Upper lobe of left lung (tissue), 6 donors: ENCODE measurements at regions not wholly inside any gene's neighbourhood (a gene's known extent, or its start where the extent isn't known, plus 50 kb on each side); places are given as distances from the start of the nearest gene placed in this dataset.

Experiments
- ATAC-seq, 2 donors: fragments of 200-7000 bp; cut with Tn5 transposase; one replicate each; pipeline ENCODE4 v1.9.1; 2022; ENCODE audit warnings: mild to moderate bottlenecking in 2 of 2, moderate library complexity in 2 of 2; ENCODE audit not compliant: low FRiP score in 2 of 2
- DNase-seq, 2 donors: peaks; one replicate each; pipeline ENCODE4 v3.0.0-alpha.2; 2019 to 2020
- H3K27ac ChIP-seq, 4 donors: fragments of 200-600 bp; sonication (generic); one replicate each; pipeline ENCODE4 v1.5.1; 2016 to 2019
- H3K27me3 ChIP-seq, 4 donors: fragments of 200-600 bp; sonication (generic); one replicate each; pipeline ENCODE4 v1.5.1; 2017 to 2019
- H3K36me3 ChIP-seq, 4 donors: fragments of 200-600 bp; sonication (generic); one replicate each; pipeline ENCODE4 v1.5.1; 2016 to 2019
- H3K4me1 ChIP-seq, 4 donors: fragments of 200-600 bp; sonication (generic); one replicate each; pipeline ENCODE4 v1.5.1; 2018 to 2019
- H3K4me3 ChIP-seq, 4 donors: fragments of 200-600 bp; sonication (generic); one replicate each; pipeline ENCODE4 v1.5.1; 2017 to 2019; ENCODE audit warnings: mild to moderate bottlenecking in 2 of 4, moderate library complexity in 1 of 4
- H3K9me3 ChIP-seq, 4 donors: fragments of 200-600 bp; sonication (generic); one replicate each; pipeline ENCODE4 v1.5.1; 2018 to 2019
- CTCF ChIP-seq, 6 experiments: fragments of 450-650 bp in 4 of 6; fragments of 200-600 bp in 2 of 6; sonication (generic) in 2 of 6; IDR thresholded peaks; one replicate each; pipeline ENCODE4 v1.5.1; 2016 to 2019; ENCODE audit warnings: antibody characterized with exemption in 6 of 6
- EP300 ChIP-seq, 4 donors: sonication (generic); formaldehyde crosslinking; IDR thresholded peaks; one replicate each; pipeline ENCODE4 v1.5.1; 2017; ENCODE audit warnings: antibody characterized with exemption in 4 of 4, control low read depth in 2 of 4
- POLR2A ChIP-seq, 4 donors: fragments of 450-650 bp; IDR thresholded peaks; one replicate each; pipeline ENCODE4 v1.5.1; 2016 to 2017; ENCODE audit warnings: antibody characterized with exemption in 4 of 4, mild to moderate bottlenecking in 2 of 4
- POLR2AphosphoS5 ChIP-seq, 2 donors: sonication (generic); formaldehyde crosslinking; IDR thresholded peaks; one replicate each; pipeline ENCODE4 v1.5.1; 2017; ENCODE audit warnings: antibody characterized with exemption in 2 of 2
- WGBS, 2 donors: methylation state at CpG; one replicate each; pipeline ENCODE4 v1.1.5; 2017 to 2018; 5-methylcytosine and 5-hydroxymethylcytosine counted together
- donor health status: DM: no; HTN: no; CAD: no; lungs with moderate emphysema.
- donor health status: DM: no; HTN: yes; CAD: no; lungs with severe emphysema.

- WGBS, 2 donors, result 74 to 78% methylated on average over 5 of the region's 5 CpGs
Measured at GRCh38 chr5:136698970-136699369, 333.6 kb upstream of the TRPC7 start.

DNA sequence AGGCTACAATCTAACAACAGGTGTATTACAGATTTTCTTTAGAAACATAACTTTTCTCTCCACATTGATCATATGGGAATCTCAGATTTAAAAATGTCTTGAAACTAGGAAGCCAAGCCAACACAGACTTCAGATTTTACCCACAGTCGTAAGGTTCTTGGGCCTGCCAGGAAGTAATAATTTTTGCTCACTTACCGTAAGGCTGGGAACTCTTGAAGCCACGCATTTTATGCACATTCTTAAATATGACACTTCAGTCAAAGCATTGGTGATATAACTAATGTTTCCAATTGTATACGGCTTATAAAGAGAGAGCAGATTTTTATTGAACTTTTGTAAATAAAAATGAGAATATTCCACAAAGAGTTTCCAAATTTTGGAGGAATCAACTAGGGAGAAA lies 328.9 kb upstream of the TRPC7 start:
- no peak for ATAC-seq
- Histone ChIP-seq H3K9me3 (peaks cover 0 to 4% (median 3%) of the 10 kb centered on the region in 4 donors), H3K4me1 (no peaks in the 10 kb centered on the region), H3K36me3 (no peaks in the 10 kb centered on the region), H3K27ac (no peak overlapping the region), H3K27me3 (no peaks in the 10 kb centered on the region), H3K4me3 (no peak overlapping the region)
- WGBS, 2 donors, result 65 to 71% methylated on average over 4 of the region's 4 CpGs
- TF ChIP-seq EP300 (IDR thresholded peaks at IDR 0.05) (no peak), POLR2A (IDR thresholded peaks at IDR 0.05) (no peak), CTCF (IDR thresholded peaks at IDR 0.05) (no peak), POLR2AphosphoS5 (IDR thresholded peaks at IDR 0.05) (no peak)
- DNase-seq, result no peak

More at GRCh38 chr5:136698970-136699369, 333.6 kb upstream of the TRPC7 start:
- no peaks in the 10 kb centered on the region for H3K27me3 ChIP-seq
- H3K4me1 ChIP-seq, result no peaks in the 10 kb centered on the region
- TF ChIP-seq EP300 (IDR thresholded peaks at IDR 0.05), result no peak
- TF ChIP-seq CTCF (IDR thresholded peaks at IDR 0.05), result no peak
- no peak for TF ChIP-seq POLR2AphosphoS5 (IDR thresholded peaks at IDR 0.05)
- no peak for TF ChIP-seq POLR2A (IDR thresholded peaks at IDR 0.05)
- ATAC-seq (no peak), DNase-seq (no peak)
- H3K27ac ChIP-seq, result no peak overlapping the region
- H3K36me3 ChIP-seq, result no peaks in the 10 kb centered on the region
- no peak overlapping the region for H3K4me3 ChIP-seq
- H3K9me3 ChIP-seq, result no peaks in the 10 kb centered on the region

DNA sequence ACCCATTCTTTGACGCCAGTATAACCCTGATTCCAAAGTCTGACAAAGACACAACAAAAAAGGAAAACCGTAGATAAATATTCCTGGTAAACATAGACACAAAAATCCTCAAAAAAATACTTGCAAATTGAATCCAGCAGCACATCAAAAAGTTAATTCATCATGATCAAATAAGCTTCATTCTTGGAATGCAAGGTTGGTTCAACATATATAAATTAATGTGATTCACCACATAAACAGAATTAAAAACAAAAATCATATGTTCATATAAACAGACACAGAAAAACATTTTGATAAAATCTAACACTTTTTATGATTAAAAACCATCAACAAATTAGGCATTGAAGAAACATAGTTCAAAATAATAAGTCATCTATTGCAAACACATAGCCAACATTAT lies 324.2 kb upstream of the TRPC7 start:
- Histone ChIP-seq H3K27ac (no peak overlapping the region), H3K27me3 (no peaks in the 10 kb centered on the region), H3K4me1 (no peaks in the 10 kb centered on the region), H3K36me3 (no peaks in the 10 kb centered on the region), H3K9me3 (peaks cover 3 to 9% (median 7%) of the 10 kb centered on the region in 4 donors), H3K4me3 (no peak overlapping the region)
- TF ChIP-seq POLR2A (IDR thresholded peaks at IDR 0.05) (no peak), EP300 (IDR thresholded peaks at IDR 0.05) (no peak), CTCF (IDR thresholded peaks at IDR 0.05) (no peak), POLR2AphosphoS5 (IDR thresholded peaks at IDR 0.05) (no peak)
- 34 to 78% methylated on average over 2 of the region's 2 CpGs for WGBS, 2 donors
- DNase-seq (no peak), ATAC-seq (no peak)

GRCh38 chr5:136686192-136686872 lies 321.0 kb upstream of the TRPC7 start:
- ATAC-seq, result no peak

More at GRCh38 chr5:136686192-136686872, 321.0 kb upstream of the TRPC7 start:
- H3K27ac ChIP-seq, result no peak overlapping the region
- H3K4me1 ChIP-seq, result no peaks in the 10 kb centered on the region
- peaks cover 3 to 9% (median 7%) of the 10 kb centered on the region in 4 donors for H3K9me3 ChIP-seq
- no peaks in the 10 kb centered on the region for H3K27me3 ChIP-seq
- no peaks in the 10 kb centered on the region for H3K36me3 ChIP-seq
- no peak for DNase-seq
- 38 to 45% methylated on average over 1 of the region's 1 CpG for WGBS, 2 donors
- TF ChIP-seq POLR2A (IDR thresholded peaks at IDR 0.05) (no peak), POLR2AphosphoS5 (IDR thresholded peaks at IDR 0.05) (no peak), CTCF (IDR thresholded peaks at IDR 0.05) (peak in 2 of 6 experiments; percentile 26 to 27), EP300 (IDR thresholded peaks at IDR 0.05) (no peak)
- H3K4me3 ChIP-seq, result no peak overlapping the region
